Neuronal stem cell (in vitro differentiated cells): ENCODE measurements at regions not wholly inside any gene's neighbourhood (a gene's known extent, or its start where the extent isn't known, plus 50 kb on each side); places are given as distances from the start of the nearest gene placed in this dataset.

Experiments used
- DNase-seq: peaks from one replicate; pipeline ENCODE4 v3.0.0-alpha.2; 2013; ENCODE audit warnings: low spot score
- H2AFZ ChIP-seq: one replicate; pipeline ENCODE4 v1.6.1; 2013; ENCODE audit warnings: mild to moderate bottlenecking, low read length, inconsistent platforms
- H2AK5ac ChIP-seq: 2 replicates; pipeline ENCODE4 v1.6.1; 2013; ENCODE audit warnings: low read depth, mild to moderate bottlenecking, inconsistent platforms, low read length, moderate library complexity, mixed read lengths
- H2BK120ac ChIP-seq: 2 replicates; pipeline ENCODE4 v1.6.1; 2013; ENCODE audit warnings: low read depth, mild to moderate bottlenecking, inconsistent platforms, low read length, moderate library complexity, mixed read lengths
- H2BK12ac ChIP-seq: one replicate; pipeline ENCODE4 v1.6.1; 2013; ENCODE audit warnings: low read length, inconsistent platforms
- H2BK15ac ChIP-seq: 2 replicates; pipeline ENCODE4 v1.6.1; 2013; ENCODE audit warnings: mild to moderate bottlenecking, low read length, inconsistent platforms, mixed read lengths
- H2BK5ac ChIP-seq: one replicate; pipeline ENCODE4 v1.6.1; 2013; ENCODE audit warnings: inconsistent platforms, mild to moderate bottlenecking, low read length, moderate library complexity
- H3K14ac ChIP-seq: one replicate; pipeline ENCODE4 v1.6.1; 2013; ENCODE audit warnings: low read length, inconsistent platforms
- H3K18ac ChIP-seq: 2 replicates; pipeline ENCODE4 v1.6.1; 2013; ENCODE audit warnings: low read length, inconsistent platforms
- H3K23ac ChIP-seq: 2 replicates; pipeline ENCODE4 v1.6.1; 2013; ENCODE audit warnings: low read depth, mild to moderate bottlenecking, mixed read lengths, low read length, inconsistent platforms; ENCODE audit not compliant: poor library complexity
- H3K27ac ChIP-seq: replicated peaks from 3 replicates; pipeline ENCODE4 v1.5.1; 2013; ENCODE audit warnings: low read length, inconsistent platforms
- H3K27me3 ChIP-seq, 3 experiments: 2 replicates each; pipeline ENCODE4 v1.6.1; 2013; ENCODE audit warnings: low read length in 3 of 3, mild to moderate bottlenecking in 2 of 3, inconsistent platforms in 1 of 3, low read depth in 1 of 3, mixed read lengths in 1 of 3, moderate library complexity in 1 of 3; ENCODE audit not compliant: control insufficient read depth in 3 of 3, insufficient read depth in 3 of 3
- H3K36me3 ChIP-seq, 2 donors: replicated peaks in 1 of 2; 2 replicates each; pipeline ENCODE4 v1.6.1; 2013; ENCODE audit warnings: low read length in 2 of 2; ENCODE audit not compliant: control insufficient read depth in 2 of 2, insufficient read depth in 2 of 2
- H3K4ac ChIP-seq: 2 replicates; pipeline ENCODE4 v1.6.1; 2013; ENCODE audit warnings: inconsistent platforms, mild to moderate bottlenecking, low read length, moderate library complexity
- H3K4me1 ChIP-seq, 2 donors: 1 replicate in 1 of 2; 2 replicates in 1 of 2; pipeline ENCODE4 v1.6.1; 2013; ENCODE audit warnings: low read length in 2 of 2, low read depth in 1 of 2; ENCODE audit not compliant: control insufficient read depth in 2 of 2, insufficient read depth in 1 of 2
- H3K4me2 ChIP-seq: one replicate; pipeline ENCODE4 v1.6.1; 2013; ENCODE audit warnings: mild to moderate bottlenecking, low read length, inconsistent platforms; ENCODE audit not compliant: insufficient read depth, poor library complexity, severe bottlenecking
- H3K4me3 ChIP-seq, 2 donors: 2 replicates each; pipeline ENCODE4 v1.5.1; 2013; ENCODE audit warnings: low read length in 2 of 2, mild to moderate bottlenecking in 2 of 2, inconsistent platforms in 1 of 2, moderate library complexity in 1 of 2
- H3K79me1 ChIP-seq: one replicate; pipeline ENCODE4 v1.6.1; 2013; ENCODE audit warnings: low read depth, mild to moderate bottlenecking, inconsistent platforms, low read length, moderate library complexity
- H3K9ac ChIP-seq: one replicate; pipeline ENCODE4 v1.6.1; 2013; ENCODE audit warnings: mild to moderate bottlenecking, low read depth, low read length, inconsistent platforms; ENCODE audit not compliant: poor library complexity
- H3K9me3 ChIP-seq, 2 donors: replicated peaks in 1 of 2; 2 replicates each; pipeline versions ENCODE3 to v1.6.1; 2013; ENCODE audit warnings: low read length in 2 of 2, mild to moderate bottlenecking in 2 of 2, inconsistent platforms in 1 of 2, low read depth in 1 of 2, mixed read lengths in 1 of 2, moderate library complexity in 1 of 2; ENCODE audit not compliant: control insufficient read depth in 2 of 2, insufficient read depth in 1 of 2
- H4K8ac ChIP-seq: one replicate; pipeline ENCODE4 v1.6.1; 2013; ENCODE audit warnings: low read depth, mild to moderate bottlenecking, inconsistent platforms, low read length, moderate library complexity
- H4K91ac ChIP-seq: one replicate; pipeline ENCODE4 v1.6.1; 2013; ENCODE audit warnings: low read length, low read depth, mild to moderate bottlenecking, inconsistent platforms; ENCODE audit not compliant: poor library complexity
- WGBS, 2 donors: extraction: QIAGEN DNeasy Blood & Tissue Kit; methylation state at CpG; one replicate each; pipeline ENCODE4 v1.1.7; 2013; ENCODE audit warnings: missing lambda C conversion rate in 2 of 2, mixed read lengths in 1 of 2; ENCODE audit not compliant: insufficient read length in 2 of 2, insufficient replicate concordance in 1 of 2; ENCODE audit errors: extremely low coverage in 2 of 2; 5-methylcytosine and 5-hydroxymethylcytosine counted together

DNA sequence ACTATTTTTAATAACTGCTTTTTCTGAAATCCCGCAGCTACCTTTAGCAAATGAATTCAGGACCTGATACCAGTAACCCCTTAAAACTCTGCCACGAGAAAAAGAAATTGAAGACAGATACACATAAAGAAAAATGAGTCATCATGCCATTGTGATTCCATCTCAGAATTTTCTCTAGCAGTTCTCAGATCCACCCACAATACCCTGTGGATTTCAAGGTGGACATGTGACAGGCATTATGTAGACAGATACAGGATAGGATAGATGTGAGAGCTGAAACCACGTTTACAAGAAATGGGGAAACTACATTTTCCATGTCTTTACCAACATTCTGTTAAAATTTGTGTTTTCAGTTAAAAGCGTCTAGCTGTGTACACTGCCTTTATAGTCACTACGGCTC is 291.9 kb upstream of the NR2F2 start:
- no peak overlapping the region for H3K27ac ChIP-seq
- H2AK5ac ChIP-seq, result no peak overlapping the region
- no peak overlapping the region for H3K23ac ChIP-seq
- no peak overlapping the region for H2BK120ac ChIP-seq
- H2BK15ac ChIP-seq, result no peak overlapping the region
- H2BK12ac ChIP-seq, result no peak overlapping the region
- peak overlapping the region; percentile 0 for H2AFZ ChIP-seq
- no peaks in the 10 kb centered on the region for H3K27me3 ChIP-seq
- H3K4me2 ChIP-seq, result no peak overlapping the region
- H4K91ac ChIP-seq, result no peak overlapping the region
- no peak overlapping the region for H3K14ac ChIP-seq
- H3K4me3 ChIP-seq, result no peak overlapping the region
- no peaks in the 10 kb centered on the region for H3K79me1 ChIP-seq
- no peak overlapping the region for H3K4ac ChIP-seq
- DNase-seq, result no peak
- H3K9ac ChIP-seq, result no peak overlapping the region
- no peak overlapping the region for H3K18ac ChIP-seq
- no peak overlapping the region for H4K8ac ChIP-seq
- WGBS, 2 donors, result no CpG with 5 or more reads among the region's 5 CpGs
- H3K9me3 ChIP-seq, result no peaks in the 10 kb centered on the region
- H3K36me3 ChIP-seq, result no peaks in the 10 kb centered on the region
- peaks cover 14 to 25% of the 10 kb centered on the region in 2 donors for H3K4me1 ChIP-seq
- no peak overlapping the region for H2BK5ac ChIP-seq

DNA sequence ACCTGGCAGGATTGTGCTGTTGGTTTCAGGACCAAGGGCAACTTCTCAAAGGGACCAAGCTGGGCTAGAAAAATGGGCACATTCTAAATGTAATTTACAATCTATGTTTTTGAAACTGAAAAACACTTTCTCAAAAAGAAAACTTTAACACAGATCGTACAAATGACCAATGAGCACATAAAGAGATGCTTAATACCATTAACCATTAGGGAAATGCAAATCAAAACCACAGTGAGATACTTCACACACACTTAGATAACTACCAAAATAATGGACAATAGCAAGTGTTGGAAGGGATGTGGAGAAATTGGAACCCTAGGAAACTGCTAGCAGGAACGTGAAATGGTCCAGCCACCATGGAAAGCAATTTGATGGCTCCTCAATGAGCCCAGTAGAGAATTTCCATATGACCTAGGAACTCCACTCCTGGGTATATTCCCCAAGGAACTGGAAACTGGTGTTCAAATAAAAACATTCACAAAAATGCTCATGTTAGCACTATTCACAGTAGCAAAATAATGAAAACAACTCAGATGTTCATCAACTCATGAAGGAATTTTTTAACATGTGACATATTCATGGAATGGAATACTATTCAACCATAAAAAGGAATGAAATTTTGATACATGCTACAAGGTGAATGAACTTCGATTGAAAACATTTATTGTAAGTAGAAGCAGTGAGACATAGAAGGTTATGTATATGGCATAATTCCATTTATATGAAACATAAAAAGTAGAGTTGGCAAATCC is 288.3 kb upstream of the NR2F2 start:
- Histone ChIP-seq H3K79me1 (no peaks in the 10 kb centered on the region), H3K23ac (no peak overlapping the region), H2BK15ac (no peak overlapping the region), H3K4ac (no peak overlapping the region), H3K9me3 (no peaks in the 10 kb centered on the region), H2BK12ac (no peak overlapping the region), H4K8ac (no peak overlapping the region), H3K36me3 (no peaks in the 10 kb centered on the region), H3K18ac (no peak overlapping the region), H3K27me3 (no peaks in the 10 kb centered on the region), H2AK5ac (no peak overlapping the region), H2BK5ac (no peak overlapping the region), H3K27ac (no peak overlapping the region), H3K4me2 (no peak overlapping the region), H3K4me1 (peaks cover 6 to 19% of the 10 kb centered on the region in 2 donors), H2BK120ac (no peak overlapping the region), H3K4me3 (no peak overlapping the region), H3K9ac (no peak overlapping the region), H2AFZ (no peak overlapping the region), H3K14ac (no peak overlapping the region), H4K91ac (no peak overlapping the region)
- DNase-seq, result no peak
- WGBS, 2 donors, result no CpG with 5 or more reads among the region's 3 CpGs

DNA sequence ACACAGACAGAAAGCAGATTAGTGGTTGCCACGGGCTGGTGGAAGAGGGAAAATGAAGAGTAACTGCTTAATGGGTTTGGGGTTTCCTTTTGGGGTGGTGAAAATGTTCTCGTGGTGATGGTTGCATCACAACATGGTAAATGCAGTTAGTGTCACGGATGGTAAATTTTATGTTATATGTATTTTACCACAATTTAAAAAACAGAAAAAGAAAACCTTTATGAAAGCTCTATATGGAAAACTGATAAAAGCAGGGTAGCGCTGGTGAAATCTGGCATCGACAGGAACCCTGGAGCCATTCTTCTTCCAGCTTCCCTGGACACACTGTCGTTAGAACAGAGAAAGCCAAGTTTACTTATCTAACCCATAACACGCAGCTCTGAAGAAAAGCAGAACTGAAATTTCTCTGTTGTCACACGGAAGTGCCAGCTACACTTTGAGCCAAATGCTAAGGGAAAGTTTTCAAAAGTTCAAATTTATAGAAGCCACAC is 287.7 kb upstream of the NR2F2 start:
- no CpG with 5 or more reads among the region's 8 CpGs for WGBS, 2 donors
- H3K9ac ChIP-seq, result no peak overlapping the region

DNA sequence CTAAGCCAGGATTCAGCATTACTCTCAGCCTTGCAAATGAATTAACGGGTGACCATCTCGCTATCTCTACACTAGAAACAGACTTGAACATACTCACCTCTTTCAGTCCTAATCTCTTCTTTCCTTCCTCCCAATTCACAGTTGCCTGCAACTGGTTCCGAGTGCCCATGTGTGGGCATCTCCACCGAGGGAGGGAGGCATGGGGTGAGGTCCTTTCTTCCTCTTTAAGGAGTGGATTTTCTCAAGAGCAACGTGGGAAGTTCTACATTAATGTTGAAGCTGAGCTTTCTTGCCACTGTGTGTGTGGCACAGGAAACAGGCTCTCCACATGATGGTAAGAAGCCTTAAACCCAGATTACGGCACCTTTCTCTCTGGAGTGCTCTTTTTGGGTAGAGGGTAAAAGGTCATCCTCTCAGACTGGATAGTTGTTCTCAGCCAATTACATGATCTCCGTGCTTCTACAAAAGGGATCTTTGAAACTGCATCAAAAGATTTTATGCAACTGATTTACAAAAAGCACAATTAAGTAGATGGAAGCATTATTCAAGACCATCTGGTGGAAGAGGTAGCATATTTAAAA is 286.8 kb upstream of the NR2F2 start:
- Histone ChIP-seq H3K9ac (no peak overlapping the region), H2AK5ac (no peak overlapping the region), H3K4me3 (no peak overlapping the region), H3K9me3 (no peaks in the 10 kb centered on the region), H3K4me2 (no peak overlapping the region), H3K23ac (no peak overlapping the region), H2BK5ac (no peak overlapping the region), H2BK12ac (no peak overlapping the region), H2BK15ac (no peak overlapping the region), H4K8ac (no peak overlapping the region), H3K4ac (no peak overlapping the region), H3K79me1 (no peaks in the 10 kb centered on the region), H3K36me3 (no peaks in the 10 kb centered on the region), H3K27ac (no peak overlapping the region), H3K4me1 (peaks cover 4 to 11% of the 10 kb centered on the region in 2 donors), H3K27me3 (no peaks in the 10 kb centered on the region), H3K18ac (no peak overlapping the region), H2AFZ (no peak overlapping the region), H3K14ac (no peak overlapping the region), H2BK120ac (no peak overlapping the region), H4K91ac (no peak overlapping the region)
- DNase-seq, result no peak
- WGBS, 2 donors, result no CpG with 5 or more reads among the region's 7 CpGs

More for the DNA sequence above, 287.7 kb upstream of the NR2F2 start:
- H3K79me1 ChIP-seq, result no peaks in the 10 kb centered on the region
- H4K91ac ChIP-seq, result no peak overlapping the region
- H3K27me3 ChIP-seq, result no peaks in the 10 kb centered on the region
- H4K8ac ChIP-seq, result no peak overlapping the region
- peaks cover 4 to 17% of the 10 kb centered on the region in 2 donors for H3K4me1 ChIP-seq
- no peak overlapping the region for H3K23ac ChIP-seq
- no peak overlapping the region for H3K4me3 ChIP-seq
- H2BK5ac ChIP-seq, result no peak overlapping the region
- no peak overlapping the region for H2BK15ac ChIP-seq
- no peak overlapping the region for H3K4me2 ChIP-seq
- H2BK120ac ChIP-seq, result no peak overlapping the region
- no peak overlapping the region for H2AK5ac ChIP-seq
- no peak overlapping the region for H3K14ac ChIP-seq
- no peak overlapping the region for H2BK12ac ChIP-seq
- H3K9me3 ChIP-seq, result no peaks in the 10 kb centered on the region
- H3K27ac ChIP-seq, result no peak overlapping the region
- H3K4ac ChIP-seq, result no peak overlapping the region
- DNase-seq, result no peak
- H3K18ac ChIP-seq, result no peak overlapping the region
- no peaks in the 10 kb centered on the region for H3K36me3 ChIP-seq
- H2AFZ ChIP-seq, result no peak overlapping the region
